Stimulated activated CD8-positive, alpha-beta memory T cell treated with anti-CD3 and anti-CD28 coated beads, Interleukin-2, amount 100 ng/mL, for 48 hours (primary cell): ENCODE measurements at regions not wholly inside any gene's neighbourhood (a gene's known extent, or its start where the extent isn't known, plus 50 kb on each side); places are given as distances from the start of the nearest gene placed in this dataset.

ENCODE experiments used
- DNase-seq, 2 donors: peaks; one replicate each; pipeline ENCODE4 v3.0.0-alpha.2; 2020; ENCODE audit warnings: low read depth in 2 of 2

GRCh38 chr4:151990201-151990600, 229.4 kb upstream of the GATB start:
- no peak for DNase-seq

- DNase-seq, result no peak
Observed at GRCh38 chr4:151988591-151988990, 227.8 kb upstream of the GATB start.

GRCh38 chr4:151987606-151988005, 226.8 kb upstream of the GATB start:
- DNase-seq, result no peak

GRCh38 chr4:151983854-151984253, 223.0 kb upstream of the GATB start:
- DNase-seq, result no peak

GRCh38 chr4:151979819-151980218, 219.0 kb upstream of the GATB start:
- no peak for DNase-seq

GRCh38 chr4:151968643-151969042, 207.8 kb upstream of the GATB start:
- no peak for DNase-seq

GRCh38 chr4:151967074-151967473, 206.3 kb upstream of the GATB start:
- DNase-seq, result no peak

- no peak for DNase-seq
Observed at GRCh38 chr4:151962138-151962823, 201.5 kb upstream of the GATB start.

GRCh38 chr4:151961456-151961855, 200.6 kb upstream of the GATB start:
- DNase-seq, result no peak

GRCh38 chr4:151960449-151961230, 199.8 kb upstream of the GATB start:
- no peak for DNase-seq

GRCh38 chr4:151957153-151957552, 196.3 kb upstream of the GATB start:
- DNase-seq, result no peak

GRCh38 chr4:151955721-151956380, 195.0 kb upstream of the GATB start:
- DNase-seq, result no peak

- no peak for DNase-seq
Observed at GRCh38 chr4:151953795-151954372, 193.1 kb upstream of the GATB start.

GRCh38 chr4:151953312-151953711, 192.5 kb upstream of the GATB start:
- no peak for DNase-seq

- DNase-seq, result no peak
Observed at GRCh38 chr4:151952711-151953254, 192.0 kb upstream of the GATB start.

GRCh38 chr4:151952137-151952536, 191.3 kb upstream of the GATB start:
- DNase-seq, result no peak

GRCh38 chr4:151951671-151952050, 190.9 kb upstream of the GATB start:
- no peak for DNase-seq

GRCh38 chr4:151950993-151951670, 190.3 kb upstream of the GATB start:
- DNase-seq, result no peak

- no peak for DNase-seq
Observed at GRCh38 chr4:151948351-151949016, 187.7 kb upstream of the GATB start.

- no peak for DNase-seq
Observed at GRCh38 chr4:151946718-151947117, 185.9 kb upstream of the GATB start.

GRCh38 chr4:151942971-151943370, 182.2 kb upstream of the GATB start:
- no peak for DNase-seq
